ENCODE measurements at regions not wholly inside any gene's neighbourhood (a gene's known extent, or its start where the extent isn't known, plus 50 kb on each side); places are given as distances from the start of the nearest gene placed in this dataset.

- no peaks in the 10 kb centered on the region for H3K27me3 ChIP-seq
- DNase-seq: no peak
- no peaks in the 10 kb centered on the region for H3K9me3 ChIP-seq
- H3K36me3 ChIP-seq (ENCODE audit: low read depth, missing control alignments): no peaks in the 10 kb centered on the region
- no peaks in the 10 kb centered on the region for H3K4me1 ChIP-seq
- no peak overlapping the region for H3K27ac ChIP-seq
- TF ChIP-seq, protein P1, sequence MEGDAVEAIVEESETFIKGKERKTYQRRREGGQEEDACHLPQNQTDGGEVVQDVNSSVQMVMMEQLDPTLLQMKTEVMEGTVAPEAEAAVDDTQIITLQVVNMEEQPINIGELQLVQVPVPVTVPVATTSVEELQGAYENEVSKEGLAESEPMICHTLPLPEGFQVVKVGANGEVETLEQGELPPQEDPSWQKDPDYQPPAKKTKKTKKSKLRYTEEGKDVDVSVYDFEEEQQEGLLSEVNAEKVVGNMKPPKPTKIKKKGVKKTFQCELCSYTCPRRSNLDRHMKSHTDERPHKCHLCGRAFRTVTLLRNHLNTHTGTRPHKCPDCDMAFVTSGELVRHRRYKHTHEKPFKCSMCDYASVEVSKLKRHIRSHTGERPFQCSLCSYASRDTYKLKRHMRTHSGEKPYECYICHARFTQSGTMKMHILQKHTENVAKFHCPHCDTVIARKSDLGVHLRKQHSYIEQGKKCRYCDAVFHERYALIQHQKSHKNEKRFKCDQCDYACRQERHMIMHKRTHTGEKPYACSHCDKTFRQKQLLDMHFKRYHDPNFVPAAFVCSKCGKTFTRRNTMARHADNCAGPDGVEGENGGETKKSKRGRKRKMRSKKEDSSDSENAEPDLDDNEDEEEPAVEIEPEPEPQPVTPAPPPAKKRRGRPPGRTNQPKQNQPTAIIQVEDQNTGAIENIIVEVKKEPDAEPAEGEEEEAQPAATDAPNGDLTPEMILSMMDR (IDR thresholded peaks at IDR 0.05): no peak
- no peak for TF ChIP-seq POLR2A (IDR thresholded peaks at IDR 0.05)
- H3K4me3 ChIP-seq: no peak overlapping the region
- intact Hi-C loops (cut with DNase I; ENCODE audit: low total_unique reads): no loop called here
- WGBS, 2 donors: 87 to 93% methylated on average over 7 of the region's 7 CpGs
Observed at GRCh38 chr7:91421018-91421417, 156.8 kb downstream of the FZD1 start.

DNA sequence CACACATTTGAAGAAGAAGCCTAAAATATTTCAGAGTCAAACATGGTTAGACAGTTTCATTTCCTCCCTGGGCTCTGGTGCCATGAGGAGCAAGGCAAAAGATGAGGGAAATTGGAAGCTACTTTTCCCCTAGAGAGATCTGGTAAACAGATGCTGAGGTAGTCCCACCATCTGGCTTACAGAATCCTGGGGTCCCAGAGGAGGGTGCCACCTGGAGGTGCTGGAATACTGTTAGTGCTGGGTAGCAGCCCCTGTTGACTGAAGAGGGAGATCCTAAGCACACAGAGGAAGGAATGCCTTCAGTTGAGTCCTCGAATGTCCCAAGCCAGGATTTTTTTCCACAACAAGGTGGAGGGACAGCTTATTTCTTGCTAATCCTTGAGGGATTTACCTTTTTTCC is 160.1 kb downstream of the FZD1 start:
- no peak for TF ChIP-seq POLR2A (IDR thresholded peaks at IDR 0.05)
- TF ChIP-seq, protein P1 (IDR thresholded peaks at IDR 0.05): no peak
- no peaks in the 10 kb centered on the region for H3K36me3 ChIP-seq (ENCODE audit: low read depth, missing control alignments)
- H3K9me3 ChIP-seq: no peaks in the 10 kb centered on the region
- no peak for DNase-seq
- H3K27ac ChIP-seq: no peak overlapping the region
- 64 to 74% methylated on average over 1 of the region's 1 CpG for WGBS, 2 donors
- intact Hi-C loops (cut with DNase I; ENCODE audit: low total_unique reads): no loop called here
- H3K4me3 ChIP-seq: no peak overlapping the region
- H3K4me1 ChIP-seq: no peaks in the 10 kb centered on the region
- H3K27me3 ChIP-seq: no peaks in the 10 kb centered on the region

GRCh38 chr7:91425149-91425548 is 160.9 kb downstream of the FZD1 start:
- no peak for DNase-seq
- Histone ChIP-seq H3K9me3 (no peaks in the 10 kb centered on the region), H3K4me1 (no peaks in the 10 kb centered on the region), H3K27me3 (no peaks in the 10 kb centered on the region), H3K4me3 (no peak overlapping the region), H3K36me3 (ENCODE audit: low read depth, missing control alignments) (no peaks in the 10 kb centered on the region), H3K27ac (no peak overlapping the region)
- TF ChIP-seq, protein P1 (IDR thresholded peaks at IDR 0.05): no peak
- no peak for TF ChIP-seq POLR2A (IDR thresholded peaks at IDR 0.05)
- 88 to 89% methylated on average over 6 of the region's 6 CpGs for WGBS, 2 donors
- intact Hi-C loops (cut with DNase I; ENCODE audit: low total_unique reads): no loop called here

DNA sequence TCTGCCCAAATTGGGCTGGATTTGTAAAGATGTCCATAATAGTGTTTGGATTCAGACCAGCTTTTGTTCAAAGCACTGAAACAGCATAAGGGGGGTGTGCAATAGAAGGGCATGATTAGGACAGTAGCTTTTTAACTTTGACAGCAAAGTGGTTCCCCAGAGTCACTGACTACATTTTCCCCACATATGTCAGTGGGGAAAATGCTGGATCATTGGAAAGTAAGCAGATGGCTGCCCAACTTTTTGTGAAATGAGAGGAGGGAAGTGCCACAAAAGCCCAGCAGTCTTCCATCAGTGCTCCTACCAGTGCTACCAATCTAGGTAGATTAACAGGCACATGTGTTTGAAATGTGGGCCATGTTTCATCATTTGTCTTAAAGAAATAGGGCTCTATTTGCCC is 162.8 kb downstream of the FZD1 start:
- no peaks in the 10 kb centered on the region for H3K36me3 ChIP-seq (ENCODE audit: low read depth, missing control alignments)
- no peak overlapping the region for H3K4me3 ChIP-seq
- H3K9me3 ChIP-seq: no peaks in the 10 kb centered on the region
- no peak overlapping the region for H3K27ac ChIP-seq
- DNase-seq: no peak
- no peaks in the 10 kb centered on the region for H3K27me3 ChIP-seq
- intact Hi-C loops (cut with DNase I; ENCODE audit: low total_unique reads): no loop called here
- no peak for TF ChIP-seq POLR2A (IDR thresholded peaks at IDR 0.05)
- TF ChIP-seq, protein P1 (IDR thresholded peaks at IDR 0.05): no peak
- no peaks in the 10 kb centered on the region for H3K4me1 ChIP-seq

- TF ChIP-seq POLR2A (IDR thresholded peaks at IDR 0.05): no peak
- TF ChIP-seq, protein P1 (IDR thresholded peaks at IDR 0.05): no peak
- Histone ChIP-seq H3K36me3 (ENCODE audit: low read depth, missing control alignments) (no peaks in the 10 kb centered on the region), H3K9me3 (no peaks in the 10 kb centered on the region), H3K27me3 (no peaks in the 10 kb centered on the region), H3K4me1 (no peaks in the 10 kb centered on the region), H3K27ac (no peak overlapping the region), H3K4me3 (no peak overlapping the region)
- no peak for DNase-seq
- 79 to 88% methylated on average over 1 of the region's 1 CpG for WGBS, 2 donors
- intact Hi-C loops (cut with DNase I; ENCODE audit: low total_unique reads): no loop called here
Observed at GRCh38 chr7:91431601-91432000, 167.4 kb downstream of the FZD1 start.
